GM19035 (cell line): ENCODE measurements at regions not wholly inside any gene's neighbourhood (a gene's known extent, or its start where the extent isn't known, plus 50 kb on each side); places are given as distances from the start of the nearest gene placed in this dataset.
"Not testable (repeated sequence)": the region's sequence is repeated elsewhere in the genome, so short reads cannot be mapped to it uniquely, and the experiment has no call there.

Experiments
- ATAC-seq: cut with Tn5 transposase; IDR thresholded peaks from one replicate; pipeline ENCODE4 v1.9.1; 2021; ENCODE audit not compliant: unreplicated experiment

GRCh38 chr15:22665059-22665702, 121.3 kb upstream of the NIPA1 start:
- not testable (repeated sequence) for ATAC-seq

GRCh38 chr15:22665711-22666110, 120.7 kb upstream of the NIPA1 start:
- not testable (repeated sequence) for ATAC-seq

GRCh38 chr15:22684786-22685185, 101.7 kb upstream of the NIPA1 start:
- not testable (repeated sequence) for ATAC-seq

GRCh38 chr15:22699881-22700280, 86.6 kb upstream of the NIPA1 start:
- ATAC-seq = not testable (repeated sequence)

- ATAC-seq = not testable (repeated sequence)
These were observed 75.6 kb upstream of the NIPA1 start for GRCh38 chr15:22710831-22711341.

GRCh38 chr15:22713933-22714332, 72.5 kb upstream of the NIPA1 start:
- not testable (repeated sequence) for ATAC-seq

GRCh38 chr15:22714358-22715132, 71.9 kb upstream of the NIPA1 start:
- ATAC-seq = not testable (repeated sequence)

GRCh38 chr15:22715133-22715845, 71.2 kb upstream of the NIPA1 start:
- ATAC-seq = not testable (repeated sequence)

GRCh38 chr15:22719980-22720379, 66.5 kb upstream of the NIPA1 start:
- not testable (repeated sequence) for ATAC-seq

- ATAC-seq = not testable (repeated sequence)
These were observed 60.3 kb upstream of the NIPA1 start for GRCh38 chr15:22726104-22726503.

- ATAC-seq = not testable (repeated sequence)
These were observed 51.4 kb upstream of the NIPA1 start for GRCh38 chr15:22735067-22735466.

GRCh38 chr15:22735781-22736180, 50.7 kb upstream of the NIPA1 start:
- ATAC-seq = no peak

- not testable (repeated sequence) for ATAC-seq
These were observed 50.2 kb upstream of the NIPA1 start for GRCh38 chr15:22736200-22736599.
